DOHH2 (cell line): ENCODE measurements at regions not wholly inside any gene's neighbourhood (a gene's known extent, or its start where the extent isn't known, plus 50 kb on each side); places are given as distances from the start of the nearest gene placed in this dataset.

Experiments
- H3F3A ChIP-seq: fragments of 200-600 bp; sonication (generic), shearing (Covaris generic); 2 replicates; pipeline ENCODE4 v1.6.0; 2016; ENCODE audit warnings: antibody characterized with exemption, mild to moderate bottlenecking; ENCODE audit not compliant: control insufficient read depth, insufficient read depth
- H3K27ac ChIP-seq: fragments of 200-600 bp; sonication (generic); 2 replicates; pipeline ENCODE4 v1.5.1; 2014; ENCODE audit warnings: low read depth, mild to moderate bottlenecking, low read length, moderate library complexity
- H3K27me3 ChIP-seq: fragments of 200-600 bp; sonication (generic); 2 replicates; pipeline ENCODE4 v1.6.1; 2014; ENCODE audit warnings: mild to moderate bottlenecking, low read length, mixed read lengths; ENCODE audit not compliant: control insufficient read depth
- H3K36me3 ChIP-seq: fragments of 200-600 bp; sonication (generic); 2 replicates; pipeline ENCODE4 v1.6.1; 2014; ENCODE audit warnings: mild to moderate bottlenecking, low read length, moderate library complexity, mixed read lengths; ENCODE audit not compliant: control insufficient read depth
- H3K4me1 ChIP-seq: fragments of 200-600 bp; sonication (generic); 2 replicates; pipeline ENCODE4 v1.6.1; 2014; ENCODE audit warnings: mild to moderate bottlenecking, low read length, mixed read lengths; ENCODE audit not compliant: control insufficient read depth
- H3K4me2 ChIP-seq: fragments of 200-600 bp; sonication (generic); 2 replicates; pipeline ENCODE4 v1.6.0; 2014; ENCODE audit warnings: mild to moderate bottlenecking, low read length, moderate library complexity
- H3K4me3 ChIP-seq: fragments of 200-600 bp; sonication (generic); 2 replicates; pipeline ENCODE4 v1.5.1; 2014; ENCODE audit warnings: mild to moderate bottlenecking, low read length, mixed read lengths
- H3K79me2 ChIP-seq: fragments of 200-600 bp; sonication (generic); 2 replicates; pipeline ENCODE4 v1.6.1; 2014; ENCODE audit warnings: mild to moderate bottlenecking, low read length, mixed read lengths; ENCODE audit not compliant: control insufficient read depth
- H3K9me2 ChIP-seq: fragments of 200-600 bp; sonication (generic); replicated peaks from 2 replicates; pipeline ENCODE4 v1.6.1; 2014; ENCODE audit warnings: mild to moderate bottlenecking, low read length, mixed read lengths; ENCODE audit not compliant: control insufficient read depth
- H3K9me3 ChIP-seq: fragments of 200-600 bp; sonication (generic); 2 replicates; pipeline ENCODE4 v1.6.1; 2014; ENCODE audit warnings: antibody characterized with exemption, low read length, mixed read lengths; ENCODE audit not compliant: control insufficient read depth, insufficient read depth
- H4K20me1 ChIP-seq: fragments of 200-600 bp; sonication (generic); 2 replicates; pipeline ENCODE4 v1.6.0; 2014; ENCODE audit warnings: low read depth, mild to moderate bottlenecking, antibody characterized with exemption, low read length, moderate library complexity; ENCODE audit not compliant: control insufficient read depth, insufficient read depth
- EZH2phosphoT487 ChIP-seq: fragments of 200-600 bp; sonication (generic); IDR thresholded peaks from 2 replicates; pipeline ENCODE4 v1.6.1; 2017; ENCODE audit warnings: borderline replicate concordance, mild to moderate bottlenecking, antibody characterized with exemption, low read length, moderate library complexity, mixed read lengths
- TF ChIP-seq, protein P1 (sequence below): fragments of 200-600 bp; sonication (generic); IDR thresholded peaks from one replicate; pipeline ENCODE4 v1.5.1; 2014; ENCODE audit warnings: antibody characterized with exemption, mild to moderate bottlenecking, low read depth, low read length; ENCODE audit not compliant: poor library complexity, severe bottlenecking

GRCh38 chr7:114819616-114820362, 102.1 kb upstream of the MDFIC start:
- Histone ChIP-seq H3K79me2 (no peaks in the 10 kb centered on the region), H3K27ac (no peak overlapping the region)

GRCh38 chr7:114821030-114821900, 100.6 kb upstream of the MDFIC start:
- no peaks in the 10 kb centered on the region for H3K9me2 ChIP-seq
- no peaks in the 10 kb centered on the region for H3K79me2 ChIP-seq
- H3K4me2 ChIP-seq, result no peak overlapping the region
- H3K27ac ChIP-seq, result no peak overlapping the region
- no peaks in the 10 kb centered on the region for H3K27me3 ChIP-seq
- H3K4me3 ChIP-seq, result no peak overlapping the region
- H3K4me1 ChIP-seq, result no peaks in the 10 kb centered on the region
- H4K20me1 ChIP-seq, result no peaks in the 10 kb centered on the region
- H3K9me3 ChIP-seq, result no peaks in the 10 kb centered on the region
- H3F3A ChIP-seq, result no peaks in the 10 kb centered on the region
- H3K36me3 ChIP-seq, result no peaks in the 10 kb centered on the region
- TF ChIP-seq EZH2phosphoT487, result no peak
- TF ChIP-seq, protein P1, sequence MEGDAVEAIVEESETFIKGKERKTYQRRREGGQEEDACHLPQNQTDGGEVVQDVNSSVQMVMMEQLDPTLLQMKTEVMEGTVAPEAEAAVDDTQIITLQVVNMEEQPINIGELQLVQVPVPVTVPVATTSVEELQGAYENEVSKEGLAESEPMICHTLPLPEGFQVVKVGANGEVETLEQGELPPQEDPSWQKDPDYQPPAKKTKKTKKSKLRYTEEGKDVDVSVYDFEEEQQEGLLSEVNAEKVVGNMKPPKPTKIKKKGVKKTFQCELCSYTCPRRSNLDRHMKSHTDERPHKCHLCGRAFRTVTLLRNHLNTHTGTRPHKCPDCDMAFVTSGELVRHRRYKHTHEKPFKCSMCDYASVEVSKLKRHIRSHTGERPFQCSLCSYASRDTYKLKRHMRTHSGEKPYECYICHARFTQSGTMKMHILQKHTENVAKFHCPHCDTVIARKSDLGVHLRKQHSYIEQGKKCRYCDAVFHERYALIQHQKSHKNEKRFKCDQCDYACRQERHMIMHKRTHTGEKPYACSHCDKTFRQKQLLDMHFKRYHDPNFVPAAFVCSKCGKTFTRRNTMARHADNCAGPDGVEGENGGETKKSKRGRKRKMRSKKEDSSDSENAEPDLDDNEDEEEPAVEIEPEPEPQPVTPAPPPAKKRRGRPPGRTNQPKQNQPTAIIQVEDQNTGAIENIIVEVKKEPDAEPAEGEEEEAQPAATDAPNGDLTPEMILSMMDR, result no peak

More at GRCh38 chr7:114819616-114820362, 102.1 kb upstream of the MDFIC start:
- TF ChIP-seq, protein P1, result no peak
- no peak overlapping the region for H3K4me3 ChIP-seq
- no peak overlapping the region for H3K4me2 ChIP-seq
- H3K9me3 ChIP-seq, result no peaks in the 10 kb centered on the region
- H3K4me1 ChIP-seq, result no peaks in the 10 kb centered on the region
- H3K27me3 ChIP-seq, result no peaks in the 10 kb centered on the region
- no peaks in the 10 kb centered on the region for H3K9me2 ChIP-seq
- no peaks in the 10 kb centered on the region for H3F3A ChIP-seq
- no peaks in the 10 kb centered on the region for H3K36me3 ChIP-seq
- H4K20me1 ChIP-seq, result no peaks in the 10 kb centered on the region

DNA sequence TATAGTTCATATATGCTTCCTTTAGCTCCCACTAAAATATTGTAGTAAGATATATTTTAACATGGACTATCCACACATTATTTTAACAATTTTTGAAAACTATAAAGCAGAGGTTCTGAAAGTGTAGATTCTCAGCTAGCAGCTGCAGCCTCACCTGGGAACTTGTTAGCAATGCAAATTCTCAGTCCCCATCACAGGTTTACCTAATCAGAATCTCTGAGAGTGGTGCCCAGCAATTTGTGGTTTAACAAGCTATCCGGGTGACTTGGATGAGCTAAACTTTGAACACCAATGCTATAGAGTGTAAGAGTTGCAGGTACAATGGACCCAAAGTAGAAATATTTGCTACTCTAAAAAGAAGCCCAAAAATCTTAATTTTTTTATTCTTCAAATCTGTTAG, 99.8 kb upstream of the MDFIC start:
- H3K9me3 ChIP-seq, result no peaks in the 10 kb centered on the region
- H3K4me3 ChIP-seq, result no peak overlapping the region
- TF ChIP-seq, protein P1, result no peak
- no peak for TF ChIP-seq EZH2phosphoT487
- H3K4me1 ChIP-seq, result no peaks in the 10 kb centered on the region
- H3K27me3 ChIP-seq, result no peaks in the 10 kb centered on the region
- no peaks in the 10 kb centered on the region for H3K36me3 ChIP-seq
- no peaks in the 10 kb centered on the region for H4K20me1 ChIP-seq
- no peak overlapping the region for H3K27ac ChIP-seq
- no peaks in the 10 kb centered on the region for H3K79me2 ChIP-seq
- H3K9me2 ChIP-seq, result no peaks in the 10 kb centered on the region
- H3F3A ChIP-seq, result no peaks in the 10 kb centered on the region
- H3K4me2 ChIP-seq, result no peak overlapping the region
